HEK293 (cell line): ENCODE measurements at regions not wholly inside any gene's neighbourhood (a gene's known extent, or its start where the extent isn't known, plus 50 kb on each side); places are given as distances from the start of the nearest gene placed in this dataset.

Experiments used
- REST ChIP-seq: fragments of 450-650 bp; formaldehyde crosslinking; IDR thresholded peaks from 2 replicates; pipeline ENCODE4 v1.5.1; 2016; ENCODE audit warnings: missing biosample characterization, missing genetic modification characterization
- ZNF223 ChIP-seq: fragments of 450-650 bp; formaldehyde crosslinking; IDR thresholded peaks from 2 replicates; pipeline ENCODE4 v1.5.1; 2016; ENCODE audit warnings: missing biosample characterization, missing genetic modification characterization
- ZNF311 ChIP-seq: fragments of 450-650 bp; formaldehyde crosslinking; IDR thresholded peaks from 2 replicates; pipeline ENCODE4 v1.5.1; 2017; ENCODE audit warnings: missing biosample characterization, missing genetic modification characterization, borderline replicate concordance
- ZNF510 ChIP-seq: fragments of 450-650 bp; formaldehyde crosslinking; IDR thresholded peaks from 2 replicates; pipeline ENCODE4 v1.5.1; 2018; ENCODE audit warnings: mild to moderate bottlenecking, missing genetic modification characterization, missing biosample characterization; ENCODE audit not compliant: insufficient replicate concordance
- TF ChIP-seq, protein P1 (sequence below): fragments of 450-650 bp; formaldehyde crosslinking; IDR thresholded peaks from 2 replicates; pipeline ENCODE4 v1.5.1; 2016; ENCODE audit warnings: missing biosample characterization, missing genetic modification characterization
- TF ChIP-seq, protein P2 (sequence below): fragments of 450-650 bp; formaldehyde crosslinking; IDR thresholded peaks from 2 replicates; pipeline ENCODE4 v1.5.1; 2016; ENCODE audit warnings: missing biosample characterization, missing genetic modification characterization, low read depth

DNA sequence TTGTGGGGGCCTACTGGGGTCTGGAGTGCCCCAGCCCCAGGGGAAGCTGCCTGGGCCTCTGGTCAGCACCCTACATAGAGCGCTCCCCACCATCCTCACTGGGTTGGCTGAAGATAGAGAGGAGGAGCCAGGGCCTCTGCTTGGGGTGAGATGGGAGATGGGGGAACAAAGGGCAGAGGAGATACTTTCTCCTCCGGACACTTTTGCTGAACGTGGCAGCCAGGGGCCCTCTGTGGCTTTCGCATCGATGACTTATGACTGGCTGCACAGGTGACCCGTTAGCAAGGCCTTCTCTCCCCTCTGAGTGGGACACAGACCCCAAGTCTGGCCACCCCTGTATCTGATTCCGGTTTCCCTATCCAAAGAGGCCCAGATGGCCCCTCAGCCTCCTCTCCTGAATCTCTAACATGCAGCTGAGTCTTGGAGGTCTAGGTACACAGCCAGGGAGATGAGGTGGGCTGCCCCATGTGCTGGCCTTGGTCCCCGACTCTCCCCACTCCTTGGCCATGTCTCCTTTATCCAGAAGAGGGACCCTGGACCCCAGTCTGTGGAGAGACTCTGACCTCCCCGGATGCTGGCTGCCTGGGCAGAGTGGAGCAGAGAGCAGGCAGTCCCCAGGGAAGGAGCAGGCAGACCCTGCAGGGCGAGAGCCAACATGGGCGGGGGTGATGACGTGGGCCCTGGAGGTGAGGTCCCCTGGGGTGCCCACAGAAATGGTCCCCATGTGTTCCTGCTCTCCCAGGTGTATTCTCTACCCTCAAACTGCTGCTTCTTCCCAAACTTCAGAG lies 59.3 kb upstream of the NECTIN1 start:
- TF ChIP-seq, protein P1, sequence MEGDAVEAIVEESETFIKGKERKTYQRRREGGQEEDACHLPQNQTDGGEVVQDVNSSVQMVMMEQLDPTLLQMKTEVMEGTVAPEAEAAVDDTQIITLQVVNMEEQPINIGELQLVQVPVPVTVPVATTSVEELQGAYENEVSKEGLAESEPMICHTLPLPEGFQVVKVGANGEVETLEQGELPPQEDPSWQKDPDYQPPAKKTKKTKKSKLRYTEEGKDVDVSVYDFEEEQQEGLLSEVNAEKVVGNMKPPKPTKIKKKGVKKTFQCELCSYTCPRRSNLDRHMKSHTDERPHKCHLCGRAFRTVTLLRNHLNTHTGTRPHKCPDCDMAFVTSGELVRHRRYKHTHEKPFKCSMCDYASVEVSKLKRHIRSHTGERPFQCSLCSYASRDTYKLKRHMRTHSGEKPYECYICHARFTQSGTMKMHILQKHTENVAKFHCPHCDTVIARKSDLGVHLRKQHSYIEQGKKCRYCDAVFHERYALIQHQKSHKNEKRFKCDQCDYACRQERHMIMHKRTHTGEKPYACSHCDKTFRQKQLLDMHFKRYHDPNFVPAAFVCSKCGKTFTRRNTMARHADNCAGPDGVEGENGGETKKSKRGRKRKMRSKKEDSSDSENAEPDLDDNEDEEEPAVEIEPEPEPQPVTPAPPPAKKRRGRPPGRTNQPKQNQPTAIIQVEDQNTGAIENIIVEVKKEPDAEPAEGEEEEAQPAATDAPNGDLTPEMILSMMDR (tag by site-specific recombination): no peak
- TF ChIP-seq REST (tag by site-specific recombination): no peak
- no peak for TF ChIP-seq ZNF223
- no peak for TF ChIP-seq ZNF311 (tag by site-specific recombination)
- TF ChIP-seq ZNF510 (tag by site-specific recombination): no peak
- TF ChIP-seq, protein P2, sequence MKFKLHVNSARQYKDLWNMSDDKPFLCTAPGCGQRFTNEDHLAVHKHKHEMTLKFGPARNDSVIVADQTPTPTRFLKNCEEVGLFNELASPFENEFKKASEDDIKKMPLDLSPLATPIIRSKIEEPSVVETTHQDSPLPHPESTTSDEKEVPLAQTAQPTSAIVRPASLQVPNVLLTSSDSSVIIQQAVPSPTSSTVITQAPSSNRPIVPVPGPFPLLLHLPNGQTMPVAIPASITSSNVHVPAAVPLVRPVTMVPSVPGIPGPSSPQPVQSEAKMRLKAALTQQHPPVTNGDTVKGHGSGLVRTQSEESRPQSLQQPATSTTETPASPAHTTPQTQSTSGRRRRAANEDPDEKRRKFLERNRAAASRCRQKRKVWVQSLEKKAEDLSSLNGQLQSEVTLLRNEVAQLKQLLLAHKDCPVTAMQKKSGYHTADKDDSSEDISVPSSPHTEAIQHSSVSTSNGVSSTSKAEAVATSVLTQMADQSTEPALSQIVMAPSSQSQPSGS (tag by site-specific recombination): no peak
